NK-92 treated with Interleukin-12 subunit alpha and Interleukin-12 subunit beta, amount 100 ng/mL, for 24 hours (cell line): ENCODE measurements at regions not wholly inside any gene's neighbourhood (a gene's known extent, or its start where the extent isn't known, plus 50 kb on each side); places are given as distances from the start of the nearest gene placed in this dataset.

Experiments used
- DNase-seq: peaks from one replicate; lab custom pipeline; 2025; lab: John Stamatoyannopoulos, UW

GRCh38 chr1:218582646-218583045, 237.5 kb downstream of the TGFB2 start:
- DNase-seq, result no peak

- DNase-seq, result no peak
These were observed 239.5 kb downstream of the TGFB2 start for GRCh38 chr1:218584418-218585155.

GRCh38 chr1:218585511-218586184, 240.5 kb downstream of the TGFB2 start:
- no peak for DNase-seq

GRCh38 chr1:218587900-218588299, 242.8 kb downstream of the TGFB2 start:
- DNase-seq, result no peak

GRCh38 chr1:218588540-218589172, 243.5 kb downstream of the TGFB2 start:
- no peak for DNase-seq

GRCh38 chr1:218589487-218589886, 244.4 kb downstream of the TGFB2 start:
- no peak for DNase-seq

GRCh38 chr1:218591966-218592365, 246.8 kb downstream of the TGFB2 start:
- no peak for DNase-seq

GRCh38 chr1:218592688-218593087, 247.6 kb downstream of the TGFB2 start:
- no peak for DNase-seq

- DNase-seq, result no peak
These were observed 255.8 kb downstream of the TGFB2 start for GRCh38 chr1:218600968-218601367.

- no peak for DNase-seq
These were observed 259.1 kb downstream of the TGFB2 start for GRCh38 chr1:218604217-218604616.

GRCh38 chr1:218611916-218612585, 266.9 kb downstream of the TGFB2 start:
- no peak for DNase-seq

GRCh38 chr1:218613105-218613504, 268.0 kb downstream of the TGFB2 start:
- no peak for DNase-seq

- DNase-seq, result no peak
These were observed 268.9 kb downstream of the TGFB2 start for GRCh38 chr1:218614031-218614430.

- no peak for DNase-seq
These were observed 271.5 kb downstream of the TGFB2 start for GRCh38 chr1:218616681-218617080.

GRCh38 chr1:218617986-218618385, 272.9 kb downstream of the TGFB2 start:
- no peak for DNase-seq

- DNase-seq, result no peak
These were observed 275.8 kb downstream of the TGFB2 start for GRCh38 chr1:218620956-218621355.

- no peak for DNase-seq
These were observed 278.9 kb downstream of the TGFB2 start for GRCh38 chr1:218624052-218624451.

GRCh38 chr1:218625393-218625792, 280.3 kb downstream of the TGFB2 start:
- DNase-seq, result no peak

GRCh38 chr1:218633238-218633988, 288.3 kb downstream of the TGFB2 start:
- no peak for DNase-seq

- no peak for DNase-seq
These were observed 289.1 kb downstream of the TGFB2 start for GRCh38 chr1:218634212-218634611.

GRCh38 chr1:218636548-218636947, 291.4 kb downstream of the TGFB2 start:
- DNase-seq, result no peak

- no peak for DNase-seq
These were observed 295.0 kb downstream of the TGFB2 start for GRCh38 chr1:218640173-218640572.
